Esophagus squamous epithelium (tissue), 4 donors: ENCODE measurements at regions not wholly inside any gene's neighbourhood (a gene's known extent, or its start where the extent isn't known, plus 50 kb on each side); places are given as distances from the start of the nearest gene placed in this dataset.

Experiments
- CTCF ChIP-seq, 6 experiments: fragments of 450-650 bp in 4 of 6; fragments of 200-600 bp in 2 of 6; sonication (generic) in 2 of 6; IDR thresholded peaks; one replicate each; pipeline ENCODE4 v1.5.1; 2016 to 2019; ENCODE audit warnings: antibody characterized with exemption in 6 of 6, mild to moderate bottlenecking in 4 of 6, moderate library complexity in 4 of 6
- POLR2A ChIP-seq, 4 donors: fragments of 450-650 bp; IDR thresholded peaks; one replicate each; pipeline ENCODE4 v1.6.1; 2017; ENCODE audit warnings: antibody characterized with exemption in 4 of 4, mild to moderate bottlenecking in 4 of 4, moderate library complexity in 3 of 4

- no peak for TF ChIP-seq CTCF (IDR thresholded peaks at IDR 0.05)
- TF ChIP-seq POLR2A (IDR thresholded peaks at IDR 0.05), result no peak
These were observed 1092.0 kb downstream of the NAALADL2 start for GRCh38 chr3:175951047-175951694.
